ENCODE measurements at regions not wholly inside any gene's neighbourhood (a gene's known extent, or its start where the extent isn't known, plus 50 kb on each side); places are given as distances from the start of the nearest gene placed in this dataset.
"Not testable (repeated sequence)": the region's sequence is repeated elsewhere in the genome, so short reads cannot be mapped to it uniquely, and the experiment has no call there.

DNA sequence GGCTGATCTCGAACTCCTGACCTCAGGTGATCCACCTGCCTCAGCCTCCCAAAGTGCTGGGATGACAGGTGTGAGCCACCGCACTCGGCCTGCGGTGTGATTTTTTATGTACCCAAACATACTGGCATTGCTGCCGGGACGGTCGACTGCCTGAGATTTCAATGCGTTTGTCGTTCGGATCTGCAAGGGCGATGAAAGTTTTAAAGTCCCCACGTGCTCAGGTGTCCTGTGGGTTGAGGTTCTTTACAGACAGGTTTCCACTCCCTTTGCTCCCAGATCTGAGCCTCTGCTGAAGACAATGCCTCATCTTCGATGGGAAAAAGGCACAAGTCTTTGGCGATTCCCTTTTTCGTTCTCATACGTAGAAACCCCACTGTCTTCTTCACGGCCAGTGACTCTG lies 78.1 kb upstream of the SHOX start:
- Mint-ChIP-seq H3K27me3 (ENCODE audit: low read depth) (no peaks in the 10 kb centered on the region), H3K36me3 (ENCODE audit: low read depth) (no peaks in the 10 kb centered on the region), H3K4me1 (ENCODE audit: low read depth) (no peaks in the 10 kb centered on the region), H3K27ac (no peak overlapping the region), H3K9me3 (peaks cover 42% of the 10 kb centered on the region), H3K4me3 (ENCODE audit: low read depth) (no peak overlapping the region)
- DNase-seq (ENCODE audit: low spot score), result no peak
- intact Hi-C loops (cut with micrococcal nuclease), result no loop called here

- Mint-ChIP-seq H3K4me3 (ENCODE audit: low read depth) (no peak overlapping the region), H3K36me3 (ENCODE audit: low read depth) (no peaks in the 10 kb centered on the region), H3K4me1 (ENCODE audit: low read depth) (no peaks in the 10 kb centered on the region)
Observed at GRCh38 chrX:554271-554670, 76.3 kb upstream of the SHOX start.

GRCh38 chrX:555725-556666 lies 74.6 kb upstream of the SHOX start:
- Mint-ChIP-seq H3K4me1 (ENCODE audit: low read depth) (no peaks in the 10 kb centered on the region), H3K27me3 (ENCODE audit: low read depth) (no peaks in the 10 kb centered on the region), H3K36me3 (ENCODE audit: low read depth) (no peaks in the 10 kb centered on the region), H3K27ac (no peak overlapping the region), H3K4me3 (ENCODE audit: low read depth) (no peak overlapping the region), H3K9me3 (peaks cover 24% of the 10 kb centered on the region)
- intact Hi-C loops (cut with micrococcal nuclease), result no loop called here
- no peak for DNase-seq (ENCODE audit: low spot score)

More at GRCh38 chrX:554271-554670, 76.3 kb upstream of the SHOX start:
- no peak for DNase-seq (ENCODE audit: low spot score)
- H3K9me3 Mint-ChIP-seq, result peaks cover 41% of the 10 kb centered on the region
- H3K27ac Mint-ChIP-seq, result no peak overlapping the region
- no peaks in the 10 kb centered on the region for H3K27me3 Mint-ChIP-seq (ENCODE audit: low read depth)
- intact Hi-C loops (cut with micrococcal nuclease), result no loop called here

GRCh38 chrX:557601-558000 lies 73.0 kb upstream of the SHOX start:
- H3K4me3 Mint-ChIP-seq (ENCODE audit: low read depth); intact Hi-C loops (cut with micrococcal nuclease); DNase-seq (ENCODE audit: low spot score); H3K27me3 Mint-ChIP-seq (ENCODE audit: low read depth); H3K36me3 Mint-ChIP-seq (ENCODE audit: low read depth); H3K27ac Mint-ChIP-seq; H3K4me1 Mint-ChIP-seq (ENCODE audit: low read depth): not testable (repeated sequence)
- H3K9me3 Mint-ChIP-seq, result peaks cover 29% of the 10 kb centered on the region

GRCh38 chrX:559282-559681 lies 71.3 kb upstream of the SHOX start:
- H3K27ac Mint-ChIP-seq; H3K4me3 Mint-ChIP-seq (ENCODE audit: low read depth); H3K27me3 Mint-ChIP-seq (ENCODE audit: low read depth); H3K4me1 Mint-ChIP-seq (ENCODE audit: low read depth); DNase-seq (ENCODE audit: low spot score); intact Hi-C loops (cut with micrococcal nuclease); H3K36me3 Mint-ChIP-seq (ENCODE audit: low read depth): not testable (repeated sequence)
- H3K9me3 Mint-ChIP-seq, result peaks cover 30% of the 10 kb centered on the region

GRCh38 chrX:567891-568290 lies 62.7 kb upstream of the SHOX start:
- DNase-seq (ENCODE audit: low spot score), result no peak
- Mint-ChIP-seq H3K36me3 (ENCODE audit: low read depth) (no peaks in the 10 kb centered on the region), H3K27me3 (ENCODE audit: low read depth) (no peaks in the 10 kb centered on the region), H3K9me3 (peaks cover 30% of the 10 kb centered on the region), H3K4me1 (ENCODE audit: low read depth) (no peaks in the 10 kb centered on the region), H3K27ac (no peak overlapping the region), H3K4me3 (ENCODE audit: low read depth) (no peak overlapping the region)
- intact Hi-C loops (cut with micrococcal nuclease), result no loop called here

DNA sequence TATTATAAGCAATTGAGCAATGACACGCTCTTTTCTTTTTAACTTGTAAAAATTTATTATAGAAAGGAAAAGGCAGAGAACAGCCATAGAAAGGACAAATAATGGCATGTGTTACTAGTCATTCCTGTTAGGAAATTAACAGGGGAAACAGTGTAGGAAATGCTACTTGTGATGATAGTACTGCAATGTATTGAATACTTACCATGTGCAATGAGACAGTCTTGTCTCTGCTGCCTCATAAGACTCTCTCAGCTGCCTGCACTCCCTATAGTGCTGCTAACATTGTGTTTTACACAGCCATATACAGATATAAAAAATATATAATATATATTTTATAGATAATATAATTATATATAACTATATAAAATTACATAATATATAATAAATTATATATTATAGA lies 62.3 kb upstream of the SHOX start:
- intact Hi-C loops (cut with micrococcal nuclease), result no loop called here
- H3K27ac Mint-ChIP-seq, result no peak overlapping the region
- no peak for DNase-seq (ENCODE audit: low spot score)
- no peaks in the 10 kb centered on the region for H3K27me3 Mint-ChIP-seq (ENCODE audit: low read depth)
- H3K4me1 Mint-ChIP-seq (ENCODE audit: low read depth), result no peaks in the 10 kb centered on the region
- peaks cover 30% of the 10 kb centered on the region for H3K9me3 Mint-ChIP-seq
- no peaks in the 10 kb centered on the region for H3K36me3 Mint-ChIP-seq (ENCODE audit: low read depth)
- no peak overlapping the region for H3K4me3 Mint-ChIP-seq (ENCODE audit: low read depth)

DNA sequence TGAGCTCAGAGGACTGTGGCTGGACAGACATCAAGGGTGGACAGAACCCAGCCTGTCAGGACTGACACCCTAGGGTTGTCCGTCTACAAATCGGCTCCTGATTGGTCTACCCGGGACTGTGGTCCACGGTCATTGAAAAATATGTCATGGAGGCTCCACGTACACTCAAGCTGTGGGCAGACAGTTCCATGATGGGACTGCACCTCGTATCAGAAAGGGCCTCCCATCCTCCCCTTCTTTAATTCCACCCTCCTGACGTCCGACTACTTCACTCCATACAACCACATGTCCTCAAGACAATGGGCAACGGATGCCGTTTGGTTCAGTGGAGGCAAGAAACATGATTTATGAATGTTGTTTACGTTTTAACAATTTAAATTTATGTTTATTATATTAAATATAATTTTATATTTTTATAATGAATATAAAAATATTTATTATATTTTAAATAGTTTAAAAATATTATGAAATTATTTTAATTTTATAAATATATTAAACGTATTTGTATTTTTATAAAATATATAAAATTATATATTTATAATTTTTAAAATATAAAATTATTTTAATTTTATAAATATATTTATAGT lies 58.0 kb upstream of the SHOX start:
- Mint-ChIP-seq H3K36me3 (ENCODE audit: low read depth) (no peaks in the 10 kb centered on the region), H3K27ac (no peak overlapping the region), H3K4me1 (ENCODE audit: low read depth) (no peaks in the 10 kb centered on the region), H3K9me3 (peaks cover 29% of the 10 kb centered on the region), H3K4me3 (ENCODE audit: low read depth) (no peak overlapping the region), H3K27me3 (ENCODE audit: low read depth) (no peaks in the 10 kb centered on the region)
- DNase-seq (ENCODE audit: low spot score), result no peak
- intact Hi-C loops (cut with micrococcal nuclease), result loop anchor here (5.0 to 10.0 kb wide), 3 partner anchors 90 to 442 kb away; no protein-coding TSS in a partner anchor

GRCh38 chrX:574251-574650 lies 56.3 kb upstream of the SHOX start:
- no peaks in the 10 kb centered on the region for H3K36me3 Mint-ChIP-seq (ENCODE audit: low read depth)
- H3K9me3 Mint-ChIP-seq, result peaks cover 41% of the 10 kb centered on the region
- no peak overlapping the region for H3K27ac Mint-ChIP-seq
- intact Hi-C loops (cut with micrococcal nuclease), result loop anchor here (5.0 to 10.0 kb wide), 3 partner anchors 92 to 441 kb away; no protein-coding TSS in a partner anchor
- no peaks in the 10 kb centered on the region for H3K27me3 Mint-ChIP-seq (ENCODE audit: low read depth)
- no peak overlapping the region for H3K4me3 Mint-ChIP-seq (ENCODE audit: low read depth)
- DNase-seq (ENCODE audit: low spot score), result no peak
- H3K4me1 Mint-ChIP-seq (ENCODE audit: low read depth), result no peaks in the 10 kb centered on the region

DNA sequence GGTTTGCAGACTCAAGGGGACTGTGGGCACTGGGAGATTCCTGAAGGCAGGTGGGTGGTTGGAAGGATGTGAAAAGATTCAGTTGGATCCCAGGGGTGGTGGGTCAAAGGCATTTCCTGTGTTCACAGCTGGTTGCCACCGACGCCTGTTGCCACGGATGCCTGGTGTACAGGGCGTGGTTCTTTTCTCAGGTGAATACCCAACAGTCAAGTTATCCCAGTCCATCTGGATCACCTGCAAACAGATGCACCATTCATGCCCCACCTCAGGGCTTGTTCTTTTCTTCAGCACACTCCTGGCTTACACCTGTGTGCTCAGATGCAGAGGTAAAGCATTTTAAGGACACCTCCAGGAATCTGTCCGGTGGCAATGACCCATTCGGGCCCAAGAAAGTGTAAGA lies 55.8 kb upstream of the SHOX start:
- no peaks in the 10 kb centered on the region for H3K36me3 Mint-ChIP-seq (ENCODE audit: low read depth)

GRCh38 chrX:576904-577560 lies 53.6 kb upstream of the SHOX start:
- H3K4me3 Mint-ChIP-seq (ENCODE audit: low read depth), result no peak overlapping the region
- no peak overlapping the region for H3K27ac Mint-ChIP-seq
- DNase-seq (ENCODE audit: low spot score), result no peak
- H3K9me3 Mint-ChIP-seq, result peaks cover 66% of the 10 kb centered on the region
- no peaks in the 10 kb centered on the region for H3K27me3 Mint-ChIP-seq (ENCODE audit: low read depth)
- intact Hi-C loops (cut with micrococcal nuclease), result loop anchor here (10.0 kb wide), 1 partner anchor 438 kb away; no protein-coding TSS in a partner anchor
- H3K4me1 Mint-ChIP-seq (ENCODE audit: low read depth), result no peaks in the 10 kb centered on the region
- no peaks in the 10 kb centered on the region for H3K36me3 Mint-ChIP-seq (ENCODE audit: low read depth)

More for the DNA sequence above, 55.8 kb upstream of the SHOX start:
- H3K27ac Mint-ChIP-seq, result no peak overlapping the region
- H3K9me3 Mint-ChIP-seq, result peaks cover 44% of the 10 kb centered on the region
- DNase-seq (ENCODE audit: low spot score), result no peak
- H3K27me3 Mint-ChIP-seq (ENCODE audit: low read depth), result no peaks in the 10 kb centered on the region
- no peaks in the 10 kb centered on the region for H3K4me1 Mint-ChIP-seq (ENCODE audit: low read depth)
- intact Hi-C loops (cut with micrococcal nuclease), result loop anchor here (5.0 to 10.0 kb wide), 3 partner anchors 93 to 440 kb away; no protein-coding TSS in a partner anchor
- H3K4me3 Mint-ChIP-seq (ENCODE audit: low read depth), result no peak overlapping the region

DNA sequence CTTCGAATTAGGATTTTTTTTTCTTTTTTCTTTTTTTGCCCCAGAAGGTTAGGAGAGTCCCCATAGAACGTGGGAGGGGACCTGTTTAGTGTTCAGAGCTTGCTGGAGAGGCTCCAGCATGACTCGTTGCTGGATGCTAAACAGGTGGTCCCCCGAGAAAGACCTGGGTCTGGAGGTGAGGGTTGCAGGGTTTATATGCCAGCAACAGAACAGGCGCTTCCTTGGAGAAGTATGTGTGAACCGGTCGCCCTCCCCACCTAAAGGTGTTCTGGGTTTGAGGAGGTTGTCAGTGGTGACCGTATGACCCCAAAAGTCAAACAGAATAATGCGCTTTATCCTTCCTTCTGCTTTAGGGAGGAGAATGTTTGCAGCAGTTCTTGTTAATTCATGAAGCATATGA lies 52.1 kb upstream of the SHOX start:
- peaks cover 66% of the 10 kb centered on the region for H3K9me3 Mint-ChIP-seq
- intact Hi-C loops (cut with micrococcal nuclease), result loop anchor here (10.0 kb wide), 1 partner anchor 436 kb away; no protein-coding TSS in a partner anchor
- no peak overlapping the region for H3K27ac Mint-ChIP-seq
- H3K27me3 Mint-ChIP-seq (ENCODE audit: low read depth), result no peaks in the 10 kb centered on the region
- no peak overlapping the region for H3K4me3 Mint-ChIP-seq (ENCODE audit: low read depth)
- H3K4me1 Mint-ChIP-seq (ENCODE audit: low read depth), result no peaks in the 10 kb centered on the region
- no peaks in the 10 kb centered on the region for H3K36me3 Mint-ChIP-seq (ENCODE audit: low read depth)
- no peak for DNase-seq (ENCODE audit: low spot score)

GRCh38 chrX:580030-580429 lies 50.6 kb upstream of the SHOX start:
- peaks cover 66% of the 10 kb centered on the region for H3K9me3 Mint-ChIP-seq
- no peaks in the 10 kb centered on the region for H3K27me3 Mint-ChIP-seq (ENCODE audit: low read depth)
- H3K4me3 Mint-ChIP-seq (ENCODE audit: low read depth), result no peak overlapping the region
- H3K27ac Mint-ChIP-seq, result no peak overlapping the region
- intact Hi-C loops (cut with micrococcal nuclease), result no loop called here
- no peaks in the 10 kb centered on the region for H3K36me3 Mint-ChIP-seq (ENCODE audit: low read depth)
- no peak for DNase-seq (ENCODE audit: low spot score)
- no peaks in the 10 kb centered on the region for H3K4me1 Mint-ChIP-seq (ENCODE audit: low read depth)
